Activated CD4-positive, alpha-beta T cell treated with anti-CD3 and anti-CD28 coated beads, Interleukin-2, Interleukin-4, amounts not matched to agents 100 ng/mL and 50 ng/mL, durations not matched to agents 16 hours and 8 hours (primary cell): ENCODE measurements at regions not wholly inside any gene's neighbourhood (a gene's known extent, or its start where the extent isn't known, plus 50 kb on each side); places are given as distances from the start of the nearest gene placed in this dataset.

Experiments
- DNase-seq: peaks from one replicate; pipeline ENCODE4 v3.0.0-alpha.2; 2020; ENCODE audit warnings: low spot score

DNA sequence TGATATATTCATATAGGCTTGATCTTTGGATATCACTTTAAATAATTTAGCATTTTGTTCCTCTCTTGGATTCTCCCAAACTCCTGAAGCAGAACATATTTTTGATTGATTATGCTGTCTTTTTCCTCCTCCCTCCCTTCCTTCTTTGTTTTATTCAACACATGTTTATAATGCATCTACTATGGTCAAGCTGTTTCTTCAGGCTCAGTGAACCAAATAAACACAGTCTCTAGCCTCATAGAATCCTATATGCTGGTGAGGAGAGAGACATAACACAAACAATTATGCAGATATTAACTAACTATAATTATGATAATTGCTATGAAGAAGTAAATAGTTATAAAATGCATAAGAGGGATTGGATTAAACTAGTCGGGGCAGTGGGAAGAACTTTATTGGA, 1023.6 kb upstream of the RAG2 start:
- DNase-seq, result no peak

DNA sequence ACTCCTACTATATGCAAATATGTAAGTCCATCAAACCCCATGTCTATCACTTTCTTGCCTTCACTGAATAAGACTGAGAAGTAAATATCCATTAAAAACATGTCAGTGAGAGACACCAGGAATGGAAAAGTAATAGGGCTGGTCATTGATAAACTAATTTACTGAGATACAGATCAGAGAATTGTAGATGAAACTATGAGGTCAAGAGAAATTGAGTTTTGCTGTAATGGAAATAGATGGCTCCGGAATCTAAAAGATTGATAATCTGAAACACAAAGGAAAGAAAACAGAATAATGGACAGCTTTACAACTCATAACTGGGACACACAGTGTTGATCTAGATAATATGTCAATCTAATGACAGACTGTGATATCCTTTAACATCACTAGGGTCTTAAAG, 1018.3 kb upstream of the RAG2 start:
- DNase-seq, result no peak

GRCh38 chr11:37613031-37613430, 1015.0 kb upstream of the RAG2 start:
- no peak for DNase-seq

DNA sequence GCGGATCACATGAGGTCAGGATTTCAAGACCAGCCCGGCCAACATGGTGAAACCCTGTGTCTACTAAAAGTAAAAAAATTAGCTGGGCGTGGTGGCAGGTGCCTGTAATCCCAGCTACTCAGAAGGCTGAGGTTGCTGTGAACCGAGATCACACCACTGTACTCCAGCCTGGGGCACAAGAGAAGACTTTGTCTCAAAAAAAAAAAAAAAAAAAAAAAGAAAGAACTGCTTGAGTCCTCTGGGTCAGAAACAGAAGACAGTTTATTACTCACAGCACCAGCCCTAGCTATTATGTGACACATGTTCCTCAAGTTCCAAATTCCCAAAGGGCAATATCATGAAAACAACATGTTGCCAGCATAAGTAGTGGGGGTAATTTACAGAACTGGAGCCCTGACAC, 1014.1 kb upstream of the RAG2 start:
- no peak for DNase-seq

GRCh38 chr11:37605229-37605628, 1007.2 kb upstream of the RAG2 start:
- DNase-seq, result no peak

DNA sequence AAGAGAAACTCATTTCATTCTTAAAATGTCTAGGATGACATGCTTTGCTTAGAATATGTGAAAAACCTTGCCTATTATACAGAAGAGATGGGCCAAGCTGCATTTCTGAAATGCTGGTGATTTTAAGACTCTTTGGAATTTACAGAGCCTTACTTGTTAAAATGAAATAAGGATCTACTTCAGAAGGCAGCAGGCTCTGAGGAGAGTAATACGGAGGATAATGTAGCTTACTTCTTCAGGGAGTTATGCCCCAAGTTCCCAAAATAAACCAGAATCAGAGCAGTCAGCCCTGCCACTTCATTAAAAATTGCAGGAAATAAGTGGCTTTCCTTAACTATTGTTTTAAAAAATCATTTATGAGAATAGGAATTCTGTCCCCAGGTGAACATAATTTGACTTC, 1000.3 kb upstream of the RAG2 start:
- DNase-seq, result no peak

GRCh38 chr11:37597776-37598175, 999.7 kb upstream of the RAG2 start:
- DNase-seq, result no peak

GRCh38 chr11:37595845-37596244, 997.8 kb upstream of the RAG2 start:
- DNase-seq, result no peak

DNA sequence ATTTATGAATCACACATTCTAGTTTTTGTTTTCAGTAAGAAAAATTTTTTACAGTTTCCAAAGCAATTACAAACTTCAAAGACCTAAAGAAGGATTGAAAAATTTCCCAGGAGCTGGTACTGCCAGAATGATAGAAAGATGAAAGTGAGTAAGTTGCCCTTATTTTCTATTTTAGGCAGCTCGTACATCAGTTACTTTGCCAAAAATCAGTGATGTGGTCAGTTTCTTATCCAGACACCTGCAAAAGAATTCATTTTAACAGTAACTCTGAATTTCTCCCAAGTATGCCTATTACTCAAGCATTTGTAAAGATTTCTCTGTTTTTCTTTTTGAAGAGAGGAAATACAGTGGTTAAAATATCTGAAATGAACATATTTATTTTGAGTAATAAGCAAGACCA, 976.3 kb upstream of the RAG2 start:
- DNase-seq, result no peak

GRCh38 chr11:37572491-37573171, 974.6 kb upstream of the RAG2 start:
- DNase-seq, result no peak

DNA sequence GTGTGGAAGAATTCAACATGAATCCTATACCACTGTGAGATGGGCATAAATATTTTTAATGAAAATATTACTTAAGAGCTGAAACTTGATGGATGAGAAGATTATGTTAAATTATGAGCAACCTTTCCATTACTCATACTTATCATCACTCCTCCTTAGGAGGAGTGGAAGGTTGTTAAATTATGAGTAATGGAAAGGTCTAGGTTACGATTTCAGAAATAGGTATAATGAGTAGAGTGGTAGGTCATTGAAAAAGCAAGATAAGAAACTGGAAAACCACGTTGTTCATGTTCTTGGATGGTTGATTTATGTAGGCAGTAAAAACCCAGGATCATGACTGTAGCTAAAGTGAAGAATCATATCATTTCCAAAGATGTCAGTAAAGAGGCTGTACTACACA, 973.2 kb upstream of the RAG2 start:
- no peak for DNase-seq

DNA sequence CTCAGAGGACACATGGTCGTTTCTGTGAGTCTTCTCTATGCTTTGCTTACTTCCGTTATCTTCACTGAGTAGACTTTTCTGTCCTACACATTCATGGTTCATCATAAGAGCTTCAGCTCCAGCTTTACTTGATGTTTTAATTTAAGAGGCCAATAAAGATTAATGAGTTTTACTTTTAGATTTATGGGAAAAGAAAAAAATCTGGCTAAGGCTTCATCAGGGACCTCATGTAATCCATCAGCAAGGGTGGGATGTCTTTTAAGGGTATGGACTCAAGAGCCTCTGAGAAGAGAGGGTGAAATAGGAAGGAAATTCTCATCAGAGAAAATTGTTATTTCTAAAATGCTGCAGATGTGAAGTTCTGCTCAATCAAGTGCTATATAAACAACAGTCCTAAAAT, 963.0 kb upstream of the RAG2 start:
- no peak for DNase-seq

DNA sequence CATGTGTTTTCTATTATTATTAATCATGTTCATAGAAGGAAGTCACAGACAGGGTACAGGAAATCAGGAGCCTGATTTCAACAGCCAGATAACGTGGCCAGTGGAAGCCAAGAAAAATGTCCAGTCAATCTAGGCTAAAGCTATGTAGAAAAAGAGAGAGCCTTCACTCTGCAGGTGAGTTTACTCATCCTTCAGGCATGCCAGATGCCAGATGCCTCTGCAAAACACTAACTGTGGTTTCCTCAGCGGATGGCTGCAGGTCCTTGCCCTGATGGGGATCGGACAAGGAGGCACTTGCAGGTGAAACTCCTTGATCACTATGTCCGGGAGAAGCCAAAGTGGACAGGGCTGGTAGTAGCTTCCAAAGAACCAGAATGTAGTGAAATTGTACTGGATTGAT, 962.3 kb upstream of the RAG2 start:
- no peak for DNase-seq

DNA sequence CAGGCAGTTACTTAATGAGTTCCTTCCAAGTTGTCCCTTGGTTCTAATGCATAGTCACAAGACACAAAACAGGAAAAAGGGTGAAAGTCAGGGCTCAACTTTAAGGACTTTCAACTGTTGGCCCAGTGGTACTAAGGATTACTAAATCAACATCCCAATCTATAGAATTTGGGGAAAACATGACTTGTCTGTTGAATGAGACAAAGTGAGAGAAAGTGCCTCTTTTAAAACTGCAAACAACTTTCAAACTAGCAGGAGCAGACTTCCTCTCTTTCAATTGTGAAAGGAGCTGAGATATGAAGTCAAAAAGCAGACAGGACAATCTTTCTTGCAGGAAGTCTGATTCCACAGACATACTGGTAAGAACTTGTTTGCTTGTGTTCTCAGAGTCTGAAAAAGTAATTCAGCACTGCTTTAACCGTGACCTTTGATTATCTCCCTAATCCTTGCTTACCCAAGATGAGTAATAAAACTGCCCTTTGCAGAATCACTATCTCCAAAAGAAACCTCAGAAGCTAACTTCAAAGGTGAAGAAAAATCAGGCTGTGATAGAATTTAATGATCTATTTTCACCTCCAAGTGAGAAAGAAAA, 960.7 kb upstream of the RAG2 start:
- DNase-seq, result no peak

DNA sequence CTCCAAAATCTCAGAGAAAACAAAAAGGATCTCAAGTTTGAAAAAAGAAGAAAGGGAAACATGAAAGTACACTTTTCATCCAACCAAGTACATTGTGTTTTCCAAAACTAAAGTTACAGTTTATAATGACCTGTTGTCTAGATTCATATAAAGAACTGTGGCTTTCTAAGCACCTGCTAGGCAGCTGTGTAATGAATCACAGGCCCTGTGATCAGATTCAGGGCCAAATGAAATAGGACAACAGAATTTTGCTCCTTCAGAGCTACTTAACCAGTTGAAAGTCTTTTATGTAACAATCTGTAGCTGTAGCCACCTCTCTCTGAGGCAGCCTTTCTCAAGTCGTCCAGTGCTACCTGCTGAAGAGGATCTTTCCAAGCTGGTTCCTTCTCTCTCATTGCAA, 960.0 kb upstream of the RAG2 start:
- no peak for DNase-seq

DNA sequence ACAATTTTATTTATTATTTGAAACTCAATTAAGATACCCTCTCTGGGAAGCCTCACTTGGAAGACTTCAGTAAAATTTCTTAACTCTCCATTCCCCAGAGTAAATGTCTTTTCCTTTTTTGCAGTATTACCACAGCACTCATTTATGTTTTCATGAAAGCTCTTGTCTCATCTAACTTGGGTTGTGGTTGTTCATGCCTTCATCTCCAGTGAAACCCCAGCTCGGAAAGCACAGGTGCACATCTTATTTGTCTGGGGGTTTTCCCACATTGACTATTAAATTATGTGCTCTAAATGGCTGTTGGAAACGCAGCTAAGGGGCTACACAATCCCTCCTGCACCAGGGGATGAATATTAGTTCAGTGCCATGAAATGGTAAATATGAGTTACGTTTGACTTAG, 954.2 kb upstream of the RAG2 start:
- DNase-seq, result no peak

GRCh38 chr11:37544491-37544890, 946.5 kb upstream of the RAG2 start:
- no peak for DNase-seq

GRCh38 chr11:37533830-37534229, 935.8 kb upstream of the RAG2 start:
- DNase-seq, result no peak

- DNase-seq, result no peak
These were observed 935.1 kb upstream of the RAG2 start for GRCh38 chr11:37533087-37533486.

DNA sequence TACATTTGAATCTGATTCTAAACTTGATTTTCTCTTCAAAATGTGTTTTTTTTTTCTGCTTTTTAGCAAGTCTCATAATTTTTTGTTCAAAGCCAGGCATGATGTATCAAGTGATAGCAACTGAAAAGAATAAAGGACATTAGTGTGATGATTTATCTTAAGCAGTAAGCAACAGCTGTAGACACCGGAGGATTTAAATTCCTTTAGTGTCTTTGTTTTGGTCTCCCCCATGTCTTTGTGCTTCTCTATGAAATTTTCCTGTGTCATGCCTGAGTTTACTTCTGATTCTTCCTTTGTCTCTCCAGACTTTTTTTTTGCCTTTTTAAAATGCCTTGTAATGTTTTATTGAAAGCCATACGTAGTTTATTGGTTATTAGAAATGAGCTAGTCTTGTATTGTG, 934.2 kb upstream of the RAG2 start:
- DNase-seq, result no peak

DNA sequence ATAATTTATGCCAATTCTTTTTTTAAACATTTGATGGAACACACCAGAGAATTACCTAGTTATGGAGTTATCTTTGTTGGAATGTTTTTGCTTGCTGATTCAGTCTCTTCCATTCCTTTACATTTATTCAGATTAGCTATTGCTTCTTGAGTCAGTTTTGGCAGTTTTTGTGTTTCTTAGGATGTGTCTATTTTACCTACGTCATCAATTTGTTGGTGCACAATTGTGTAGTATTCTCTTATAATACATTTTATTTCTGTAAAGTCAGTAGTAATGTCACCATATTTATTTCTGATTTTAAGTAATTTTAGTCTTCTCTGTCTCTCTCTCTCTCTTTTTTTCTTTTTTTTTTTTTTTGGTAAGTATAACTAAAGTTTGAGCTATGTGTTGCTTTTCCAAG, 929.5 kb upstream of the RAG2 start:
- no peak for DNase-seq

- no peak for DNase-seq
These were observed 927.3 kb upstream of the RAG2 start for GRCh38 chr11:37525336-37525735.

DNA sequence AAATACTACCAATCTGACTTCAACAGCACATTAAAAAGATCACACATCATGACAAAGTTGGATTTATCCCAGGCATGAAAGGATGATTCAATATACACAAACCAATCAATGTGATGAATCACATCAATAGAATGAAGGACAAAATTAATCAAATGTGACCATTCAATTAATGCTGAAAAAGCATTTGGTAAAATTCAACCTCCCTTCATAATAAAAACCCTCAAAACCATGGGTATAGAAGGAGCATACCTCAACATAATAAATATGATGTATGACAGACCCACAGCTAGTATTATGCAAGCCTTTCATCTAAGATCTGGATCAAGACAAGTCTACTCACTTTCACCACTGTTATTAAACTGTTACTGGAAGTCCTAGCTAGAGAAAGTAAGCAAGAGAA, 921.7 kb upstream of the RAG2 start:
- no peak for DNase-seq

GRCh38 chr11:37512156-37512780, 914.2 kb upstream of the RAG2 start:
- DNase-seq, result no peak
